ENCODE measurements at regions not wholly inside any gene's neighbourhood (a gene's known extent, or its start where the extent isn't known, plus 50 kb on each side); places are given as distances from the start of the nearest gene placed in this dataset.
"Not testable (repeated sequence)": the region's sequence is repeated elsewhere in the genome, so short reads cannot be mapped to it uniquely, and the experiment has no call there.

DNA sequence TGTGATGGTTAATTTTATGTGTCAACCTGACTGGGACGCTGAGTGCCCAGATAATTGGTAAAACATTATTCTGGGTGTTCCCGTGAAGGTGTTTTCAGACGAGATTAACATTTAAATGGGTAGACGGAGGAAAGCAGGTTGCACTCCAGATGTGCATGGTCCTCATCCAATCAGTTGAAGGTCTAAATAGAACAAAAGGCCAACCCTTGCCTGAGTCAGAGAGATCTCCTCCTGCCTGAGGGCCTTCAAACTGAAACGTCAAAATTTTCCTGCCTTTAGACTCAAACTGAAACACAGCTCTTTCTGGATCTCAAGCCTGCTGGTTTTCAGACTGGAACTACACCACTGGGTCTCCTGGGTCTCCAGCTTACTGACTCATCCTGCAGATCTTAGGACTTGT lies 73.5 kb downstream of the NPIPA8 start:
- H3K9ac ChIP-seq (ENCODE audit: insufficient read length); H3K27ac ChIP-seq; H3K36me3 ChIP-seq (ENCODE audit: insufficient read depth, low read length); H3K9me3 ChIP-seq (ENCODE audit: low read depth, low read length); DNase-seq (ENCODE audit: low read depth, low spot score); H3K4me3 ChIP-seq: not testable (repeated sequence)

DNA sequence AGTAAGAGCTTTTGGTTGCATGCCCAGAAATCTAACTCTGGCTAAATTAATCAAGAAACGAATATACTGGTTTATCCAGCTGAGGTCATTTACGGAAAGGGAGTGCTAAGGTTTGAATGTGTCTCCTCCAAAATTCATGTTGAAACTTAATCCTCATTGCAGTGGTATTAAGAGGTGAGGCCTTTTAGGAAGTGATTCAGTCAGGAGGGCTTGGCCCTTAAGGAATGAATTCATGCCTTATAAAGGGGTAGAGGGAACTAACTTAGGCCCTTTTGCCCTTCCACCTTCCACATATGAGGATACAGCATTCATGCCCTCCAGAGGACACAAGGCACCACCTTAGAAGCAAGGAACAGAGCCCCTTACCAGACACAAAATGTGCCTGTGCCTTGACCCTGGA lies 74.7 kb downstream of the NPIPA8 start:
- not testable (repeated sequence) for H3K9me3 ChIP-seq (ENCODE audit: low read depth, low read length); H3K4me3 ChIP-seq; DNase-seq (ENCODE audit: low read depth, low spot score); H3K9ac ChIP-seq (ENCODE audit: insufficient read length); H3K27ac ChIP-seq; H3K36me3 ChIP-seq (ENCODE audit: insufficient read depth, low read length)

DNA sequence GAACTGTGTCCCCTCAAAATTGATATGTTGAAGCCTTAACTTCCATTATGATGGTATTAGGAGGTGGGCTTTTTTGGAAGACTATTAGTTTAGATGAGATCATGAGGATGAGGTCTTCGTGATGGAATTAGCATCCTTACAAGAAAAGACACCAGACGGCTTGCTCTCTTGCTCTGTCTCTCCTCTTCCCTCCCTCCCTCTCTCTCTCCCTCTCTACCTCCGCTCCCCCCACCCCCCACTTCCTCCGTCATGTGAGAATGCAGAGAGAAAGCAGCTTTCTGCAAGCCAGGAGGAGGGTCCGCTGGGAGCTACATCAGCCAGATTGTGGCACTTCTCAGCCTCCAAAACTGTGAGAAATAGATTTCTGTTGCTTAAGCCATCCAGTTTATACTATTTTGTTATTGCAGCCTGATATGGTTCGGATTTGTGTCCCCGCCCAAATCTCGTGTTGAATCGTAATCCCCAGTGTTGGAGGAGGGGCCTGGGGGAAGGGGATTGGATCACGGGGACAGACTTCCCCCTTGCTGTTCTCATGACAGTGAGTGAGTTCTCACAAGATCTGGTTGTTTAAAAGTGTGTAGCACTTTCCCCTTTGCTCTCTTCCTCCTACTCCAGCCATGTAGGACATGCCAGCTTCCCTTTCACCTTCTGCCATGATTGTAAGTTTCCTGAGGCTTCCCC lies 76.9 kb downstream of the NPIPA8 start:
- not testable (repeated sequence) for H3K27ac ChIP-seq; H3K36me3 ChIP-seq (ENCODE audit: insufficient read depth, low read length); H3K9me3 ChIP-seq (ENCODE audit: low read depth, low read length); DNase-seq (ENCODE audit: low read depth, low spot score); H3K9ac ChIP-seq (ENCODE audit: insufficient read length); H3K4me3 ChIP-seq

DNA sequence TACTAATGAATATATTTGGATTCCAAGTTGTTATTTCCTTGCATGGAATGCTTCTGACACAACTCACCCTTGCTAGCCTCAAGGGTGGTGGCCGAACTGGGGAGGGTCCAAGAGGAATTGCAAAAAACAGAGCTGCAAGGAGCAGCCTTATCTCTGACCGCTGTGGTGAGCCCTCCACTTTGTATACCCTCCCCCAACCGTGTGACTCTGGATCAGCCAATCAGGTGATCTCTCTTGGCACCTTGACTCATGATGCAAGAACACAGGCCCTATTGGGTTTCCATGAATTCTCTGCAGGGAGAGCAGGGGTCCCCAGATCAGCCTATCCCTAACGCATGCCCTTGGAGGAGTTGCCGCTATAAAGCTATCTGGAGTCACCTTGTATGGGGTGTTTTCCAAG lies 83.6 kb downstream of the NPIPA8 start:
- not testable (repeated sequence) for H3K4me3 ChIP-seq; H3K9ac ChIP-seq (ENCODE audit: insufficient read length); H3K27ac ChIP-seq; H3K9me3 ChIP-seq (ENCODE audit: low read depth, low read length); DNase-seq (ENCODE audit: low read depth, low spot score); H3K36me3 ChIP-seq (ENCODE audit: insufficient read depth, low read length)

DNA sequence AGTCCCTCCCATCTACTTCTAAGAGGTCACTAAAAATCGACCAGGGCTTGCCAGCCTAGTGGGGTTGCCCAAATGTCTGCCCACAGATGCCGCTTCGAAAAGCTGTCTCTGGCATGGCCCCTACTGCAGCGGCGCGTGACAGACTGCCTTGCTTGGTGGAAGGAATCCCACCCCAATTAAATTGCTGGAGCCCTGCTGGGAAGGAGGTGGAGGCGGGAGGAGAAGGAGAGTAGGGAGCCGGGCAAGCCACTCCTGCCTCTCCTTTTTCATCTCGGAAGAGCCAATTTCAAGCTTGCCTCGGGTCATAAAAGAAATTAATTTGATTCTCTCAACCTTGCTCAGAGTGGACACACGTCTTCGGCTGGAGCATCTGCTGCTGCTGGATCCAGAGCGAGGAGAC lies 106.0 kb downstream of the NPIPA8 start:
- H3K36me3 ChIP-seq (ENCODE audit: insufficient read depth, low read length); H3K9me3 ChIP-seq (ENCODE audit: low read depth, low read length); H3K9ac ChIP-seq (ENCODE audit: insufficient read length); DNase-seq (ENCODE audit: low read depth, low spot score); H3K4me3 ChIP-seq; H3K27ac ChIP-seq: not testable (repeated sequence)

DNA sequence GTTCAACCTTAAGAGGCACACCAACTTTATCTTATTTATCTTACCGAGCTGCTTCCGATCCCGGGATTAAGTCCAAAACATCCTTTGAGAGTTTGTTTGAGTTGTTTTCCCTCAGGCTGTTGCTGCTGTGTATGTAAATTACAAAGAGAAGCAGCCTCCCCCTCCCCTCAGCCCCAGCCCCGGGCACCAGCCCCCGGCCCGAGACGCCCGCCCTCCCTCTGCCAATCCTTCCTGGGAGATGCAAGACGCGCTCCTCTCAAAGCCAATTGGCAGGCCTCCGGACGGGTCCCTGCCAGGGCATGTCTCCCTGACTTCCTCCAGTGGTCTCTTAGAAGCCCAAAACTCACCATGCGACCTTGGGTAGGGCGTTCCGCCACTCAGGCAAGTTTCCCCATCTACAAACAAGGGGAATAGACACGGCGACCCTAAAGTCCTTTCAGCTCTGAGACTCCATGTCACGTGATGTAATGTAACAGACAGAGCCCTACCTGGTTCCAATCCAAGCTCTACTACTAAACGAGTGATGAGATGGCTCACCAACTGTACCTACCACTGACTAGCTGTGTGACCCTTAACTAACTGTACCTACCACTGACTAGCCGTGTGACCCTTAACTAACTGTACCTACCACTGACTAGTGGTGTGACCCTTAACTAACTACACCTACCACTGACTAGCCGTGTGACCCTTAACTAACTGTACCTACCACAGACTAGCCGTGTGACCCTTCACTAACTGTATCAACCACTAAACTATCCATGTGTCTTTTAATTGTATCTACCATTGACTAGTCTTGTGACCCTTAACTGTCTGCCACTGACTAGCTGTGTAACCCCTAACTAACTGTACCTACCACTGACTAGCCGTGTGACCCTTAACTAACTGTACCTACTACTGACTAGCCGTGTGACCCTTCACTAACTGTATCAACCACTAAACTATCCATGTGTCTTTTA lies 114.2 kb downstream of the NPIPA8 start:
- not testable (repeated sequence) for H3K4me3 ChIP-seq; H3K9me3 ChIP-seq (ENCODE audit: low read depth, low read length); H3K27ac ChIP-seq; H3K36me3 ChIP-seq (ENCODE audit: insufficient read depth, low read length); DNase-seq (ENCODE audit: low read depth, low spot score); H3K9ac ChIP-seq (ENCODE audit: insufficient read length)

DNA sequence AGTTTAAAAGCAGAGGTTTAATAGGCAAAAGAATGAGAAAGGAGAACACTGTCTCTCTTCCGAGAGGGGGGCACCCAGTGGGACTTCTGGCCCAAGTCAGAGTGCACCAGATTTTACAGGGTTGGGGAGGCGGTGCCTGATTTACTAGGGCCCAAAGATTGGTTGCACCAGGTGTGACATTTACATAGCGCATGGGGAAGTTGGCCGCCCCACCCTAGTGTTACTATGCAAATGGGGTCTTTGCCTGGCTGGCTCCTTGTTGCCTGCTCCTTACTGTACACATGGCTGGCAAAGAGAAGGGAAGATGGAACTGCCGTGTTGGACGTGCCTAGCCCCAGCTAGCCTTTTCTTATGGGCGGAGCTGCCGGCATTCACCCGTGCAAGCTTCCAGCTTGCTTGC lies 118.8 kb downstream of the NPIPA8 start:
- not testable (repeated sequence) for DNase-seq (ENCODE audit: low read depth, low spot score); H3K4me3 ChIP-seq; H3K9ac ChIP-seq (ENCODE audit: insufficient read length); H3K36me3 ChIP-seq (ENCODE audit: insufficient read depth, low read length); H3K9me3 ChIP-seq (ENCODE audit: low read depth, low read length); H3K27ac ChIP-seq

DNA sequence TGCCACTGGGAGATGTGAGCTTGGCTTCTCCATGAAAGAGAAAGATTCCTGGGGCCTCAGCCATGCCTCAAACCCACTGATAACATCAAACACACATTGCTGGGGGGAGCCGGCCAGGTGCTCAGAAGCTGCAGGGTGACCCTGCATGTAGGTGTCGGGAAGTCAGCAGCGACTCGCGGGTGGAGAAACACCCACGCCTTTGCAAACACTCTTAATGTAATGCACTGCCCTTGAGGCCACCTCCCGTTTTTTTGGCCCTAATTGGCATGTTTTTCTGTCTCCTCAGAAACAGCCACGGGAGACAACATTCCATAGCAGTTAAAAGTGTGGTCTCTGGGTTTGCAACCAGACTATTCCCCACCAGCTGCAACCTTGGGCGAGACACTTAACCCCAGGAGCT lies 119.7 kb downstream of the NPIPA8 start:
- not testable (repeated sequence) for DNase-seq (ENCODE audit: low read depth, low spot score); H3K9ac ChIP-seq (ENCODE audit: insufficient read length); H3K27ac ChIP-seq; H3K4me3 ChIP-seq; H3K9me3 ChIP-seq (ENCODE audit: low read depth, low read length); H3K36me3 ChIP-seq (ENCODE audit: insufficient read depth, low read length)

DNA sequence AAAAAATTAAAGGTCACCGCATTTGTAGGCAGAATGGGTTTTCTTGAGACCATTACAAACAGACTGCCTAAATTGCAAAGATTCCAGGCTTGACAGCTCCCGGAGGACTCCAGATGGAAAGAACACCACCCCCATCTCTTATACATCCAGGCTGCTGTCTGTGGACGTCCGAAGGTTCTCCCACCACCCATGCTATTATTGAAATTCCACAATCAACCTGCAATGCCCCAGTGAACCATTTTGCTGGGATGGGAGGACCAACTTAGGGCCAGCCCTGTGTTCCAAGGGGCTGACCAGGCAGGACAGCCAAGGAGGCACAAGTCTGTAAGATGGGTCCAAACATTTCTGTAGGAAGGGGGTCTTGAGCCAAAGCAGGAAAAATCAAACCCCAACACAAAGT lies 122.7 kb downstream of the NPIPA8 start:
- not testable (repeated sequence) for H3K9ac ChIP-seq (ENCODE audit: insufficient read length); H3K36me3 ChIP-seq (ENCODE audit: insufficient read depth, low read length); H3K27ac ChIP-seq; H3K4me3 ChIP-seq; H3K9me3 ChIP-seq (ENCODE audit: low read depth, low read length); DNase-seq (ENCODE audit: low read depth, low spot score)

DNA sequence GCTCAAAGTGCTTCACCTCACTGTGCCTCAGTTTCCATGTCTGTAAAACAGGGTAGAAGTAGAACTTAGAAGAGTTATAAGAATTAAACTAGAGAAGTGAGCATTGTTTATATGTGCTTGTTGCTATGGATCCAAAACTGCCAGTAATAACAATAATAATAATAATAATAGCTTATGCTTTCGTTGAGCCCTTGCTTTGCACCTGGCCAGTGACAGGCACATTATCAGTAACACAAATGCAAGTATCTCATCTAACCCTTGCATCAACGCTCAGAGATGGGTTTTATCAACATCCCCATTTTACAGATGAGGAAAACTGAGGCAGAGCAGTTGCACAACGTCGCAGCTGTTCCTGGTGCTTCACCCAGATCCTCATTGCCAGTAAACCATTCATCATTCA lies 125.0 kb downstream of the NPIPA8 start:
- H3K4me3 ChIP-seq; DNase-seq (ENCODE audit: low read depth, low spot score); H3K27ac ChIP-seq; H3K36me3 ChIP-seq (ENCODE audit: insufficient read depth, low read length); H3K9me3 ChIP-seq (ENCODE audit: low read depth, low read length); H3K9ac ChIP-seq (ENCODE audit: insufficient read length): not testable (repeated sequence)

DNA sequence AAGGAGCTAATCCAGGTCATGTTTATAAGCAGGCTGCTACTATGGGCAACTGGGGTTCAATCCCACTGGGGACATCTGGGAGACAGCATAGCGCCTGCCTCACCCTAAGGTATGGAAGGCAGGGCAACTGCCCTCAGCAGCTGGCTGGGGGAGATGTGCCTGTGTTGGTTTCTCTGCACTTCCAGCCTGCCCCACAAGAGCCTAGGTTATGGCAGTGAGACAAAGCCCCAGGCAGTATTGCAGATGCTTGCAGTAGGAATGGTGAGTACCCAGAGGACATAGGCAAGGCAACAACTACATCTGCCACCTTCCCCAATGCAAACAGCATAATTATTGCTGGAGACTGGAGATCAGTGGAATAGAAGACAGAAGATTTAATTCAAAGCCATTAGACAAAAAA lies 131.8 kb downstream of the NPIPA8 start:
- not testable (repeated sequence) for H3K36me3 ChIP-seq (ENCODE audit: insufficient read depth, low read length); H3K4me3 ChIP-seq; H3K9ac ChIP-seq (ENCODE audit: insufficient read length); H3K27ac ChIP-seq; H3K9me3 ChIP-seq (ENCODE audit: low read depth, low read length); DNase-seq (ENCODE audit: low read depth, low spot score)

DNA sequence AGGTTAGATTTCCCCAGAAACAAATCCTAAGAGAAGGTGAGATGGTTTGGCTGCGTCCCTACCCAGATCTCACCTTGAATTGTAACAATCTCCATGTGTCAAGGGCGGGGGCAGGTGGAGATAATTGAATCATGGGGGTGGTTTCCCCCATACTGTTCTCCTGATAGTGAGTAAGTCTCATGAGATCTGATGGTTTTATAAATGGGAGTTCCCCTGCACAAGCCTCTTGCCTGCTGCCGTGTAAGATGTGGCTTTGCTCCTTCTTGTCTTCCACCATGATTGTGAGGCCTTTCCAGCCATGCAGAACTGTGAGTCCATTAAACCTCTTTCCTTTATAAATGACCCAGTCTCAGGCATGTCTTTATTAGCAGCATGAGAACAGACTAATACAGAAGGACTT lies 132.2 kb downstream of the NPIPA8 start:
- not testable (repeated sequence) for DNase-seq (ENCODE audit: low read depth, low spot score); H3K9ac ChIP-seq (ENCODE audit: insufficient read length); H3K27ac ChIP-seq; H3K9me3 ChIP-seq (ENCODE audit: low read depth, low read length); H3K4me3 ChIP-seq; H3K36me3 ChIP-seq (ENCODE audit: insufficient read depth, low read length)

DNA sequence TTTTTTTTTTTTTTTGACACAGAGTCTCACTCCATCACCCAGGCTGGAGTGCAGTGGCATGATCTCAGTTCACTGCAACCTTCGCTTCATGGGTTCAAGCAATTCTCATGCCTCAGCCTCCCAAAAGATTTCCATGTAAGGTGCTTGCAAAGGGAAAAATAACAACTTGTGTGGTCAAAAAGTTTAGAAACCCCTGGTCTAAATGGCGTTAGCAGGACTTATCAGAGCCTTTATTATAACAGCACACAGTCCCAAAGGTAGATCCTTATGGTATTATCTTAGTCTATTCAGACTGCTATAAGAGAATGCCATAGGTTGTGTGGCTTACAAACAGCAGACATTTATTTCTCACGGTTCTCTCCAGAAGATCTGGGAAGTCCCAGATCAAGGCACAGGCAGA lies 135.0 kb downstream of the NPIPA8 start:
- not testable (repeated sequence) for H3K9ac ChIP-seq (ENCODE audit: insufficient read length); H3K4me3 ChIP-seq; H3K9me3 ChIP-seq (ENCODE audit: low read depth, low read length); H3K36me3 ChIP-seq (ENCODE audit: insufficient read depth, low read length); DNase-seq (ENCODE audit: low read depth, low spot score); H3K27ac ChIP-seq

DNA sequence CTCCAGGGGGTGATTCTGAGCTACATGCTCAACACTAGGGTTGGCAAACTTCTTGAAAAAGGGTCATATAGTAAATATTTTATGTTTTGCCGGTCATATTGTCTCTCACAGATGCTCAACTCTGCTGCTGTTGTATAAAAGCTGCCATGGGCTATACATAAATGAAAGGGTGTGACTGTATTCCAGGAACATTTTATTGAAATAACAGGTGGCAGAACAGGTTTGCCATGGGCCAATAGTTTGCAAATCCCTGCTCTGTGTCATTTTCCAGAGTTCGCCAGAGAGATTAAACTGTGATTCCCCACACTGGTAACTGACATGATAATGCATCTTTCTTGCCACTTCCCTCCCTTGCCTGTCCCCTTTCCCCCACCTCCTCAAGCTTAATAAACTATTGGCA lies 144.1 kb downstream of the NPIPA8 start:
- not testable (repeated sequence) for H3K27ac ChIP-seq; H3K4me3 ChIP-seq; H3K9ac ChIP-seq (ENCODE audit: insufficient read length); H3K36me3 ChIP-seq (ENCODE audit: insufficient read depth, low read length); H3K9me3 ChIP-seq (ENCODE audit: low read depth, low read length); DNase-seq (ENCODE audit: low read depth, low spot score)

DNA sequence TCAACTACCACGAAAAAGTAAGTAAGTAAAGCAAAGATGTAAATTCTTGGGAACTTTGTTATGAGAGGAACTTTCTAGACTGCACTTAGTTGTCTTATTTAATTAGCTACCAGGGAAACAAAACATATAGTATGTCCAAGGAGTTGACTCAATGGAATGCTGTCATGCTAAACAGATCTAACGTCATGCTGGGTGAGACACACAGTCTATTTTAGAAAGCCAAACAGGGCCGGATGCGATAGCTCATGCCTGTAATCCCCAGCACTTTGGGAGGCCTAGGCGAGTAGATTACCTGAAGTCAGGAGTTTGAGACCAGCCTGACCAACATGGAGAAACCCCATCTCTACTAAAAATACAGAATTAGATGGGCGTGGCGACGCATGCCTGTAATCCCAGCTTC lies 146.4 kb downstream of the NPIPA8 start:
- H3K27ac ChIP-seq; H3K4me3 ChIP-seq; DNase-seq (ENCODE audit: low read depth, low spot score); H3K9me3 ChIP-seq (ENCODE audit: low read depth, low read length); H3K36me3 ChIP-seq (ENCODE audit: insufficient read depth, low read length); H3K9ac ChIP-seq (ENCODE audit: insufficient read length): not testable (repeated sequence)

All from SK-N-MC (cell line).